Retinal pigment epithelial cell (primary cell): ENCODE measurements at regions not wholly inside any gene's neighbourhood (a gene's known extent, or its start where the extent isn't known, plus 50 kb on each side); places are given as distances from the start of the nearest gene placed in this dataset.

Experiments
- DNase-seq: peaks from one replicate; pipeline ENCODE4 v3.0.0-alpha.2; 2010; ENCODE audit warnings: low read depth
- H3K4me3 ChIP-seq: 2 replicates; pipeline ENCODE4 v1.5.1; 2011; ENCODE audit warnings: mild to moderate bottlenecking, low read length, control low read depth, moderate library complexity
- CTCF ChIP-seq: conservative IDR thresholded peaks from 2 replicates; pipeline ENCODE4 v1.5.1; 2011; ENCODE audit warnings: low read depth, low read length, control low read depth, inconsistent platforms

- H3K4me3 ChIP-seq, result no peak overlapping the region
- no peak for TF ChIP-seq CTCF
- DNase-seq, result no peak
These were observed 74.9 kb upstream of the SETMAR start for GRCh38 chr3:4228295-4228694.

- H3K4me3 ChIP-seq, result no peak overlapping the region
- TF ChIP-seq CTCF, result no peak
- no peak for DNase-seq
These were observed 72.1 kb upstream of the SETMAR start for GRCh38 chr3:4231041-4231440.

GRCh38 chr3:4232798-4233197 is 70.4 kb upstream of the SETMAR start:
- no peak for TF ChIP-seq CTCF
- no peak for DNase-seq
- H3K4me3 ChIP-seq, result no peak overlapping the region

GRCh38 chr3:4233488-4233887 is 69.7 kb upstream of the SETMAR start:
- H3K4me3 ChIP-seq, result no peak overlapping the region
- TF ChIP-seq CTCF, result no peak
- no peak for DNase-seq

GRCh38 chr3:4234889-4235288 is 68.3 kb upstream of the SETMAR start:
- TF ChIP-seq CTCF, result no peak
- no peak for DNase-seq
- no peak overlapping the region for H3K4me3 ChIP-seq

- DNase-seq, result no peak
- no peak for TF ChIP-seq CTCF
- no peak overlapping the region for H3K4me3 ChIP-seq
These were observed 67.5 kb upstream of the SETMAR start for GRCh38 chr3:4235690-4236089.

- no peak for TF ChIP-seq CTCF
- no peak for DNase-seq
- H3K4me3 ChIP-seq, result no peak overlapping the region
These were observed 61.5 kb upstream of the SETMAR start for GRCh38 chr3:4241595-4242170.
